Nephron (organoid): ENCODE measurements at regions not wholly inside any gene's neighbourhood (a gene's known extent, or its start where the extent isn't known, plus 50 kb on each side); places are given as distances from the start of the nearest gene placed in this dataset.

Experiments used
- H3K27ac Mint-ChIP-seq, 3 experiments: 2 replicates each; pipeline ENCODE4 v1.8.0; 2020; ENCODE audit warnings: mixed read lengths in 3 of 3, mild to moderate bottlenecking in 2 of 3, moderate library complexity in 1 of 3
- H3K27me3 Mint-ChIP-seq: 2 replicates; pipeline ENCODE4 v1.8.0; 2021; ENCODE audit warnings: low read depth, mild to moderate bottlenecking, moderate library complexity, mixed read lengths
- H3K36me3 Mint-ChIP-seq: 2 replicates; pipeline ENCODE4 v1.8.0; 2020; ENCODE audit warnings: low read depth, mixed read lengths
- H3K4me1 Mint-ChIP-seq: 2 replicates; pipeline ENCODE4 v1.8.0; 2020; ENCODE audit warnings: mixed read lengths
- H3K4me3 Mint-ChIP-seq, 3 experiments: 2 replicates each; pipeline ENCODE4 v1.8.0; 2020; ENCODE audit warnings: mild to moderate bottlenecking in 3 of 3, mixed read lengths in 3 of 3, moderate library complexity in 2 of 3
- H3K9me3 Mint-ChIP-seq: 2 replicates; pipeline ENCODE4 v1.8.0; 2020; ENCODE audit warnings: mixed read lengths
- TF ChIP-seq, protein P1 (sequence below), 3 experiments: fragments of 200-600 bp; sonication (generic); IDR thresholded peaks; one replicate each; pipeline ENCODE4 v1.5.0; 2021; ENCODE audit warnings: antibody characterized with exemption in 3 of 3; ENCODE audit not compliant: unreplicated experiment in 3 of 3

- Mint-ChIP-seq H3K36me3 (no peaks in the 10 kb centered on the region), H3K27ac (no peak overlapping the region), H3K27me3 (peaks cover 13% of the 10 kb centered on the region), H3K4me1 (peaks cover 8% of the 10 kb centered on the region), H3K9me3 (peaks cover 16% of the 10 kb centered on the region), H3K4me3 (no peak overlapping the region)
- TF ChIP-seq, protein P1, sequence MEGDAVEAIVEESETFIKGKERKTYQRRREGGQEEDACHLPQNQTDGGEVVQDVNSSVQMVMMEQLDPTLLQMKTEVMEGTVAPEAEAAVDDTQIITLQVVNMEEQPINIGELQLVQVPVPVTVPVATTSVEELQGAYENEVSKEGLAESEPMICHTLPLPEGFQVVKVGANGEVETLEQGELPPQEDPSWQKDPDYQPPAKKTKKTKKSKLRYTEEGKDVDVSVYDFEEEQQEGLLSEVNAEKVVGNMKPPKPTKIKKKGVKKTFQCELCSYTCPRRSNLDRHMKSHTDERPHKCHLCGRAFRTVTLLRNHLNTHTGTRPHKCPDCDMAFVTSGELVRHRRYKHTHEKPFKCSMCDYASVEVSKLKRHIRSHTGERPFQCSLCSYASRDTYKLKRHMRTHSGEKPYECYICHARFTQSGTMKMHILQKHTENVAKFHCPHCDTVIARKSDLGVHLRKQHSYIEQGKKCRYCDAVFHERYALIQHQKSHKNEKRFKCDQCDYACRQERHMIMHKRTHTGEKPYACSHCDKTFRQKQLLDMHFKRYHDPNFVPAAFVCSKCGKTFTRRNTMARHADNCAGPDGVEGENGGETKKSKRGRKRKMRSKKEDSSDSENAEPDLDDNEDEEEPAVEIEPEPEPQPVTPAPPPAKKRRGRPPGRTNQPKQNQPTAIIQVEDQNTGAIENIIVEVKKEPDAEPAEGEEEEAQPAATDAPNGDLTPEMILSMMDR (IDR thresholded peaks at IDR 0.05; ENCODE audit: unreplicated experiment in 3 of 3) = no peak
Measured at GRCh38 chr2:12400543-12400942, 316.2 kb upstream of the TRIB2 start.

- Mint-ChIP-seq H3K9me3 (peaks cover 16% of the 10 kb centered on the region), H3K36me3 (no peaks in the 10 kb centered on the region), H3K27ac (no peak overlapping the region), H3K27me3 (peaks cover 6% of the 10 kb centered on the region), H3K4me3 (no peak overlapping the region), H3K4me1 (peaks cover 5% of the 10 kb centered on the region)
- TF ChIP-seq, protein P1 (IDR thresholded peaks at IDR 0.05; ENCODE audit: unreplicated experiment in 3 of 3) = no peak
Measured at GRCh38 chr2:12402440-12403139, 314.1 kb upstream of the TRIB2 start.

DNA sequence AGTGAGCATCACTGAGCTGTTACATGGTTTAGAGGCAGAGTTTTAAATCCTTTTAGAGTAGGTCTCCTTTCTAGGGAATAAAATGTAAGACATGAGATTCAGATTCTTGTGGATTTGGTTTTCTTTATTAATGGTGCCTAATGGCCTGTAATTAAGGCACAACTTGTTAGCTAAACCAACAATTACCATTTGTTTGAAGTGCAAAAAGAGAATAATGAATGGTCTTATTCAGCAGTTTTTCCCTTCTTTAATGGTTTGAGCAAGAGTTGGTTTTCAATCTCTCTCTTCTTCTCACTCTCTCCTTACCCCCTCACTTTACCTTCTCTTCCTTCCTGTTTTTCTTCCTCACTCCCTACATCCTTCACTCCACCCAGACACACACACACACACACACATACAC lies 312.2 kb upstream of the TRIB2 start:
- H3K9me3 Mint-ChIP-seq = peaks cover 16% of the 10 kb centered on the region
- no peaks in the 10 kb centered on the region for H3K4me1 Mint-ChIP-seq
- no peaks in the 10 kb centered on the region for H3K36me3 Mint-ChIP-seq
- TF ChIP-seq, protein P1 (IDR thresholded peaks at IDR 0.05; ENCODE audit: unreplicated experiment in 3 of 3) = no peak
- H3K27me3 Mint-ChIP-seq = peaks cover 2% of the 10 kb centered on the region
- H3K4me3 Mint-ChIP-seq = no peak overlapping the region
- no peak overlapping the region for H3K27ac Mint-ChIP-seq

DNA sequence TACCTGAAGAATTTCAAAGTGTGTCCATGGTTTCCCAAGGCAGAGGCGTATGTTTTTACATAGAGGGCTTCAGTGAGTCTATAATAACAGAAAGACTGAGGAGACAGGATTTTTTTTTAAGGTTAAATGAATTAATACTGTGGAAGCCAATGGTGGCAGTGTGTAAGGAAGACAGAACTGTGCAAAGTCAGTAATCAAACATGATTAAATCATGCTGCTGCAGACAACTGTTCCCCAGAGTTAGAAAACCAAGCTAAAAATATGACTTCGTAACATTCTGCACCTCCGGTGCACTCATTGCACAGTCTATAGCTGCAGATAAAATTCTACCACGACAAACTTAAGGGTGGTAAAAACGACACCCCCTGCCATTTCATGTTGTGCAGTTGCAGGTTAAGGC lies 309.6 kb upstream of the TRIB2 start:
- Mint-ChIP-seq H3K36me3 (no peaks in the 10 kb centered on the region), H3K4me3 (no peak overlapping the region)

GRCh38 chr2:12412898-12413305 lies 303.8 kb upstream of the TRIB2 start:
- peak overlapping the region in 1 of 3 experiments; percentile 46 for H3K27ac Mint-ChIP-seq
- H3K4me3 Mint-ChIP-seq = no peak overlapping the region
- TF ChIP-seq, protein P1 (IDR thresholded peaks at IDR 0.05; ENCODE audit: unreplicated experiment in 3 of 3) = no peak
- H3K36me3 Mint-ChIP-seq = no peaks in the 10 kb centered on the region
- H3K4me1 Mint-ChIP-seq = peaks cover 24% of the 10 kb centered on the region
- peaks cover 14% of the 10 kb centered on the region for H3K27me3 Mint-ChIP-seq
- peaks cover 2% of the 10 kb centered on the region for H3K9me3 Mint-ChIP-seq

More for the DNA sequence above, 309.6 kb upstream of the TRIB2 start:
- no peaks in the 10 kb centered on the region for H3K27me3 Mint-ChIP-seq
- TF ChIP-seq, protein P1 (IDR thresholded peaks at IDR 0.05; ENCODE audit: unreplicated experiment in 3 of 3) = no peak
- H3K9me3 Mint-ChIP-seq = peaks cover 10% of the 10 kb centered on the region
- no peak overlapping the region for H3K27ac Mint-ChIP-seq
- H3K4me1 Mint-ChIP-seq = no peaks in the 10 kb centered on the region

DNA sequence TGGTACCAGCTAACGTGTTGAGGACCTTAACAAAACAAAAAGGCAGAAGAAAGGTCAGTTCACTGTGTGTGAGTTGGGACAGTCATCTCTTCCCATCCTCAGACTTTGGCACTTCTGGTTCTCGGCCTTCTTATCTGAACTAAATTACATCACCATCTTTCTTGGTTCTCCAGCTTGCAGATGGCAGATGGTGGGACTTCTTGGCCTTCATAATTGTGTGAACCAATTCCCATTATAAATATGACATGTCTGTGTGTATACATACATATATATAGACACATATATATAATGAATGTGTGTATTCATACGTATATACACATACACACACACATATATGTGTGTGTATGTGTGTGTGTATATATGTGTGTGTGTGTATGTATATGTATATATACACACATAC lies 301.2 kb upstream of the TRIB2 start:
- Mint-ChIP-seq H3K4me3 (no peak overlapping the region), H3K27ac (no peak overlapping the region), H3K4me1 (peaks cover 24% of the 10 kb centered on the region), H3K9me3 (peaks cover 2% of the 10 kb centered on the region), H3K36me3 (no peaks in the 10 kb centered on the region), H3K27me3 (peaks cover 14% of the 10 kb centered on the region)
- TF ChIP-seq, protein P1 (IDR thresholded peaks at IDR 0.05; ENCODE audit: unreplicated experiment in 3 of 3) = no peak
